GM18907 (cell line): ENCODE measurements at regions not wholly inside any gene's neighbourhood (a gene's known extent, or its start where the extent isn't known, plus 50 kb on each side); places are given as distances from the start of the nearest gene placed in this dataset.

Experiments used
- ATAC-seq: cut with Tn5 transposase; IDR thresholded peaks from one replicate; pipeline ENCODE4 v1.9.1; 2021; ENCODE audit warnings: mild to moderate bottlenecking, moderate library complexity; ENCODE audit not compliant: unreplicated experiment

- no peak for ATAC-seq
Measured at GRCh38 chr6:54787825-54788224, 58.7 kb upstream of the FAM83B start.
